ENCODE measurements at regions not wholly inside any gene's neighbourhood (a gene's known extent, or its start where the extent isn't known, plus 50 kb on each side); places are given as distances from the start of the nearest gene placed in this dataset.

DNA sequence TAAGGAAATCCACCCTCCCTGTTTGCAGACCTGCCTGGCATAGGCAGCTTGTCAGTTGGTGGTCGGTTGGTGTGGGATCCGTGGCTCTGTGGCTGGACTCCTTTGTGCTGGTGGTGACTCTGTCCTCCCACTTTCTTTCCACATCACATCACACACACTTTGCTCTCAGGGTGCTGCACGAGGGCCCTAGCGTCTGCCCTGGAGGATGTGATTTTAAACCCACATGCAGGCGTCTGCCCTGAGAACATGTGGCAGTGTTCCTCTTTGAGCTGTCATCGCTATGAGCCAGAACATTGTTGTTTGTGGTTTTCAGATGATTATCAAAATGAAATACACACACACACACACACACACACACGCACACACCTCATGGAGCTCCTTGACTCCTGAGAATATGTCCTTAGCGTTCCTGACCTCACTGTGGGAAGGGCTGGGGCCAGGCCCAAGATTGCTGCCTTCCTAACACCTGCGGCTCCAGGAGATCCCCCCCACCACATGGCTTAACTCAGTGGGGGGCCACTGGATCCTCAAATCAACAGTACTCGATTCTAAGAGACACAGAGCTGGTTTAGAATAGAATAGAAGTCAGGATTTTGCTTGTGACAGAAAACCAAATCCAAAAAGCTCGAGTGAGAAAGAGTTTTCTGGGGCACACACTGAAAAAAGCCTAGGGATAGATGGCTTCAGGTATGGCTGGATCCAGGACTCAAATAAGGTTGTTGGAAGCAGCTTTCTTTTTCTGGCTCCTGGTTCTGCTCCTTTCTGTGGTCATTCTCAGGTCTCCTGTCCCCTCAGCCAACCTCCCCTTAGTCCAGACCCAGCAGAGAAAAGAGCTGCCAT is 54.8 kb downstream of the RTP5 start:
- DNase-seq (ENCODE audit: low read depth in 2 of 2): no peak

DNA sequence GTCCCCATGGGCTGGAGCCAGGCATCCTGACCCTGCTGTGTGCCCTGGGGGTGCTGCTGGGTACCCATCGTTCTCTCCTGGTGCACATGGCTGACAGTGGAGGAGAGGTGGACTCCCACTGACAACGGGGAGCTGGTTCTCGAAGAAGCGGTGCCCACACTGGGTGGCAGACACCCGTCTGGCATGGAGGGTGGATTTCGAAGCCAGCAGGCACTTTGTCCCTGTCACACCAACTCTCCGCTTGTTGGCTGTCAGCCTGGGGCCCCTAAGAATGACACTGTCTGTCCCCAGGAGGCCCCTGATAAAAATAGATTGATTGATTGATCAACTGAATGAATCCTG is 55.4 kb downstream of the RTP5 start:
- no peak for DNase-seq (ENCODE audit: low read depth in 2 of 2)

DNA sequence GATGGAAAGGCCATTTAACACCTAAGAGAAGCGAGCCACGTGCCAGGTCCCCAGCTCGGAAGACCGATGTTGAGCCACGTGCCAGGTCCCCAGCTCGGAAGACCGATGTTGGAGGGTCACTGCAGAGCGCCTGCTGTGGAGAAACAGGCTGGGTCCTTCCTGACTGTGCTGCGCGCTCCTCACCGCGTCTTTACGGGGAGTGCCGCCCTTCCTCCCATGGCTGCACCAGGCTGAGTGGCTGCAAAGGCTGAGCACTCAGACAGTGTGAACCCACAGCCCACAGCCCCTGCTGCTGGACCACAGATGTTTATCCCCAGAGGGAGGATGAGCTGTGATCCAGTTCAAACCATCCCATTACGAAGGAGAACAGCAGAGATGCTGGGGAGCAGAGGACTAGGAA is 55.7 kb downstream of the RTP5 start:
- no peak for DNase-seq (ENCODE audit: low read depth in 2 of 2)

DNA sequence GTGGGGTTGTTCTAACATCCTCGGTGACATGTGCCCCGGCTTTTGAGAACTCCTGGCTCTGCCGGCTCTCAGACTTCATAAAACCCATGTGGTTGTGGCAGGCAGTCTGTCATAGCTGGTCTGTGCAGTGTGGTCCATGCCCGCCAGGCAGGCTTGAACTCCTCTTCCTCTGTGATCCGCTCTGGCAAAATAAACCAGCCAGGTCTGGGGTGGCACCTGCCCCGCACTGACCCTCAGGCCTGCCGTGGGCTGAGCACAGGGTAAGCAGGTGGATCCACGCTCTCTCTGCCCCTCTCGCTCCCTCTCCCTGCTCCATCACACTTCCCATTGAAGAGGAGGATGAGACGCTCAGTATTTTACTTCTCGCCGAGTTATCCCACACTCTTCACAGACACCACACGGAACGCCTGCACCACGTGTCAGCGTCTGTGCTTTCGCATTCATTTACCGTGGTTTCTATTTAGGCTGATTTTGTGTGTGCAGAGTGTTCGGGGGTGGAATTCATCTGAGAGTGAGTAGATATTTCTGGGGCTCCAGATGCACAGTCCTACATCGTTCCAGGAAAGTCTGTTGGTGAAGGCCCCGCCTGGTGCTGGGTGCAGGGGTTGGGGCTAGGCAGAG is 56.4 kb downstream of the RTP5 start:
- DNase-seq (ENCODE audit: low read depth in 2 of 2): no peak

DNA sequence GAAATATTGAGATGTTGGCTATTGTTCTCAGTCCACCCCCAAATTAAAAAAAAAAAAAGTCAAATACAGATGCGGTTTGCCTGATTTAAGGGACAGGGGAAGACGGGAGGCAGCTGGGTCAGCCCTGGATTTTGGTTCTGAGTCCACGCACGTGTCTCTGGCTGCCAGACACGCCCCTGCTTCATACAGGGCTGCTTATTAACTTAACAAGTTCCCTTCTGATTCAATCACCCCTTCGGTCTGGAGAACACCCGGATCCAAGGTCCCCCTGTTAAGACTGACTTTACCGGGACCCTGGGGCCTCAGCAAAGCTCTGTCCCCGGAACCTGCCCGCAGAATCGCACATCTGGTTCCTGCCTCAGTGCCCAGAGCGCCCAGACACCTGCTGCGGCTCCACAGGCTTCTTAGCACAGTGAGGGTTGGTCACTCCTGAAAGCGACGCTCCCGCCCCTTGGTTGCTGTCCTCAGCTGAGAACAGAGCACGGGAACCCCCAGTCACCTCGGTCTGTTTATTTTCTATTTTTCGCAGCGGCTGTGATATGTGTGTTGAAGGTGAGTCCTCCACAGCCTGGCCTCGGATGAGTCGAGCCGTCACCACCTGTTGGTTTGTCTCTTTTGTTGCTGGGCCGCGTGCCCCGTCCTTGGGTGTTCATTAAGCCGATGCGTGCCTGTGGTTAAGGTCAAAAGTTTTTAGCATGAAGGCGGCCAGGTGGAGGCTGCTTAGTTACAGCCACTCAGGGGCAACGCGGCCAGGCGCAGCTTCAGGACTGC is 57.2 kb downstream of the RTP5 start:
- DNase-seq (ENCODE audit: low read depth in 2 of 2): no peak

DNA sequence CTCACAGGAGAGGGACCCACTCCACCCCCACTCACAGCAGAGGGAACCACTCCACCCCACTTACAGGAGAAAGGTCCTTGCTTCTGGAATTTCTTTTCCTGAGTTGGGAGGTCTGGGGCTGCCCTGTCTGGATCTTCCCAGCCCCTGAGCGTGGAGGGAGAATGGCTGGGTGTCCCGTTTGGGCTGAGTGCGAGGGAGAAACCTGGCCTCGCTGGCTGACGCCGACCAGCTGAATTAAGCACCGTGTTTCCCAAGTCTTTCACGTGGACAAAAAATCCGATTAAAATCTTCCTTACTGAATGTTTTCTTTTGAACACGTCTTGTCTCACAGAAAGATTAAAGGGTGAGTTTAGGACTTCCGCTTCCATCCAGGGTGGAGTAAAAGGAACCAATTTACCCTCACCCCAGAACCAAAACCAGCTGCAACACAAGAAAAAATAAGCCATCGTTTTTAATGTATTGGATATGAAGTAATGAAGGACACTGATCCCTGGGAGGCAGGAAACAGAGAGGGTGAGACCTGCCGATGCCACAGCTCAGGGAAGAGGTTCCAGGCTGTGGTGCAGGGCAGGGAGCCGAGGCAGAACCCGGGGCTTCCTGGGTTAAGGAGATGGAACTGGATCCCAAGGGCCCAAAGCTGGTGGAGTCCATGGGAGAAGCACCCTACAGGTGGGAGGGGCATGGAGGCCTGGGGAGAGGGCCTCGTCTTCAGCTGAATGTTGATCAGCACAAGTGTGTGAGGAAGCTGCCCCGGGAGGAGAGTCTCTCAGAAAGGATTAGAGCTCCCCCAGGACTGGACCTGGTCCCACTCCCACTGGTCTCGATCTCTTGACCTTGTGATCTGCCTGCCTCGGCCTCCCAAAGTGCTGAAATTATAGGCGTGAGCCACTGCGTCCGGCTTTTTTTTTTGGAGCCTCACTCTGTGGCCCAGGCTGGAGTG is 60.3 kb downstream of the RTP5 start:
- no peak for DNase-seq (ENCODE audit: low read depth in 2 of 2)

DNA sequence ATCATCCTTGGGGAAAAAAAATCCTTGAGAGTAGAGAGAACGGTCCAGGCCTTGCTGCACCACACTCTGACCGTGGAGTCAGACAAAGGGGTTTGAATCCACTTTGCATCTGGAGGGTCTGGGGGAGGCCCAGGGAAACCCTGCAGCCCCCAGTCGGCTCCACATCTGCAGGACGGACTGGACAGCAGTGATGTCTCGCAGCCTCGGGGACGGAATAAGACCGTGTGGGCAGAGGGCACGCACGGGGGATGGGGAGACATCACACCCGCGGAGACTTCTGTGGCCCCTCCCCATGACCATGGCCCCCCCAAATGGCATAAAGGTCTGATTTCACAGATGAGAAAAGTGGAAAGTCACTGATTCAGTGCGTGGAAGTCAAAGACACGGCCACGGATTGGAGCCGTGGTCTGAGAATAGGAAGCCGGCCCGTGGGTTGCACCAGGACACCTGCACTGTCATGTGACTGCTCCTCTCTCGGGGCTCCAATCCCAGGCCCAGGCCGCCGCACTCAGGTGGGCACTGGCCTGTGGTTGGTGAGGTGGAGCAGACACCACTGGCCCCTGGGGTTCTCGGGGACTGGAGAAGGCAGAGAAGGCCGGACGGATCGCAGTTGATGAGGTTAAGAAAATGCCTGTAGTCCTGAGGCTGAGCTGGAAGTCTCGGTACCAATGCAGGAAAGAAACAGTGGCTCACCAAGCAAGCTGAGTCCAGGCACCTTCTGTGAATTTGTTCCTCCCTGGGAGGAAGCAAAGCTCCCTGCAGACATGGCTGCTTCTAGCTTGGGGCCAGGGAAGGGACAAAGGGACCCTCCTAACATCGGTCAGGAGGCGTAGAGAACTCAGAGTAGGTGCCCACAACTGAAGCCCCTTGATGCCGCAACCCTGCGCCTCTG is 61.8 kb downstream of the RTP5 start:
- DNase-seq (ENCODE audit: low read depth in 2 of 2): no peak

DNA sequence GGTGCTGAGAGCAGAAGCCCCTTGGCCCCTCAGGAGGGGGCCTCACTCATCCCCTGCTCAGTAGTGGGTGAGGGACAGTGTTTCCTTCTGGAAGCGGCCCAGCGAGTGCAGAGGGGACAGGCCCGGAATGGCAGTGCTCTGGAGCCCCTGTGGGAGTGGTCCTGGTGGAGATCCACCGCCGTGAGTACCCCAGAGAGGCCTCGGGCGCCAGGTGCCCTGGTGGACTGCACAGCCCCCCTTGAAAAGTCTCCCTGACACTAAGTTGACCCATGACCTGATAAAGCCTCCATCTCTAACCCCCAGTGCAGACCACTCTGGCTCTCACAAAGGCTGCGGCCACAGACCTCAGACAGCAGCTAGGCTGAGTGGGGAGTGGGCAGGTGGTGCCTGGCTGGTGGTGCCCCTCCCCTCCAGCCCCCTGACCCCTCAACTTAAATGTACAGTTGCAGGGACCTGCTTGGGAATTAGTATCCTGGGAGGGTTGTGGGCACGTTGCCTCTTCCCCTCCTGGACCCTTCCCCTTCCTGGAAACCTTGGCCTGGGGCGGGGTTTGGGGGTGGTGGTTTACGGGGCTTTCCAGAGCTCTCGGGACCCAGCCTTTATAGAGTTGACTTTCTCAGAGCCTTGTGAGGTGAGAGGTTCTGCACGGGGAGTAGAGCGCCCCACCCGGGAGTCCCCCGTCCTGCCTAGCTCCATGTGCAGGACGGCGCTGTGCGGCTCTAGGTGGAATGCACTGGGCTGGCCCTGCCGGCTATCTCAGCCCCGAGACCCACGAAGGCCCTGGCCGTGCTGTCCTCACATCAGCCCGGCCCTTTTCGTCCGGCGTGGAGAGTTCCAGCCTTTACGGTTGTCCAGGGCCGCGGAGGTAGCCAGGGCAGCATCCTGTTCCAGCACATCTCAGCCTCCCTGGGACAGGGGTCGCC is 62.7 kb downstream of the RTP5 start:
- no peak for DNase-seq (ENCODE audit: low read depth in 2 of 2)

DNA sequence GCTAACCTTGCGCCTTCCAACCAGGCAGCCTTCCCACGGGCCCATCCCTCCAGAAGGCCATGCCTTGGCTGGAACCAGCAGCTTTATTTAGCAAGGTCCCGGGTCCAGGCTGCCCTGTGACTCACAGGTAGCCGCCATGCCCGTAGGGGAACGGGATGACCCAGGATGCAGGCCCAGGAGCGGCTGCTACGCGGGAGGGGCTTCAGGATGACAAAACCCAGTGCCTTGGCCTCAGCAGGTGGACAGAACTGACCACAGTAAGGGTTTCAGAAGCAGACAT is 63.3 kb downstream of the RTP5 start:
- no peak for DNase-seq (ENCODE audit: low read depth in 2 of 2)

DNA sequence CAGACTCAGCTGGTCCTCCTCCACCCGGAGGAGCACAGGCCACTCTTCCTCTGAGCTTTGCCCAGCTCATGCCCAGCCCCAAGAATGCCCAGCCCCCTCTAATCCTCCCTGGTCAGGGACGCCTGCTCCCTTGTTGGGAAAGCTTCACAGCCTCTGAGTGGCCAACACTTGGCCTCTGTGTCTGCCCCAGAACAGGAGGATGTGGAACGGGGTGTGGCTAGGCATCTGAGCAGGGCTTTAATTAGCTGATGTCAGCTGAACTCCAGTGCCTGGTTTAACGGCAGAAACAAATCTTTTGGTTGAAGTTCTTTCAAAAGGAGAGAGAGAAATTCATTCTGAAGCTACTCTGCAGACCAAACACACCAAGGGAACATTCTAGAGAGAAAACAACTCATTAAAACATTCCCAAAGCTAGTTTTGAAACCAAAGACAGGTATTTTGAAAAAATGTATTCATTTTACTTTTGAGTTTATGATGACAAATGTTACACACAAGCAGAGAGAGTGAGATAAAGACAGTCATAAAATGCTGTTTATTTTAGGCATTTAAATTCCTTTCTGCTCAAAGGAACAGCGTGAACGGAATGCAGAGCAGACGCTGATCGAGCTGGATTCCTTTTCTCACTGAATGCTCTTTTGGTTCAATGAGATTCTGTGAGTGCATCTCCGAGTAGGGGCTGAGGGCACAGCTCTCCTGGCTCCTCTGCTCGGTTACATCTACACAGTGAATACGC is 63.8 kb downstream of the RTP5 start:
- no peak for DNase-seq (ENCODE audit: low read depth in 2 of 2)

DNA sequence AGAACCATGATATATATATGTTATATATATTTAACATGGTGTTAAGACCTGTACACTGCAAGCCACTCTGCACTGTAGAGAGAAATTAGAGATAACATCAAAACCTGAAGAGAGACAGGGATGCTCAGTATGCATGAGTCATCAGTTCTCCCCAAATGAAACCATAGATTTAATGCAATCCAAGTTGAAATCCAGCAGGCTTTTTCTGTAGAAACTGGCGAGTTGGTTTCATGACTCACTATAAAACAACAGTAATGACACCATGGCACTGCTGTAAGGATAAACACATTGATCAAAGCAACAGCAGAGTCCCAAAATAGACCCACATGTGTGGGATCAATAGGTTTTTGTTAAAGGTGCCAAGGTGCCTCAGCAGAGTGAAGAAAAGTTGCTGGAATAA is 65.8 kb downstream of the RTP5 start:
- DNase-seq (ENCODE audit: low read depth in 2 of 2): no peak

DNA sequence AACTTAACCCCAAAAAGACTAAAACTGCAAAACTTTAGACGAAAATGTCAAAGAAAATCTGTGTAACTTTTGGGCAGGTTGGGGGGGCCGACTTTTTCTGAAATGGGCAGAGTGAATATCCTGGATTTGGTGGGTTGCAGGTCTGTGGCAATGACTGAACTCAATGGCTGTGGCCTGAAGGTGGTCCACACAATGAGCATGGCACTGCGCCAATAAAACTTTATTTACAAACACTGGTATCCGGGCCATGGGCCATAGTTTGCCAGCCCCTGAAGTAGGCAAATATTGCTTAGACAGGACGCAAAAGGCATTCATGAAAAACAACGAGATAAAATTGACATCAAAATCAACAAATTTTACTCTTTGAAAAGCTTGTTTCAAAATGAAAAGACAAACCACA is 66.2 kb downstream of the RTP5 start:
- DNase-seq (ENCODE audit: low read depth in 2 of 2): no peak

DNA sequence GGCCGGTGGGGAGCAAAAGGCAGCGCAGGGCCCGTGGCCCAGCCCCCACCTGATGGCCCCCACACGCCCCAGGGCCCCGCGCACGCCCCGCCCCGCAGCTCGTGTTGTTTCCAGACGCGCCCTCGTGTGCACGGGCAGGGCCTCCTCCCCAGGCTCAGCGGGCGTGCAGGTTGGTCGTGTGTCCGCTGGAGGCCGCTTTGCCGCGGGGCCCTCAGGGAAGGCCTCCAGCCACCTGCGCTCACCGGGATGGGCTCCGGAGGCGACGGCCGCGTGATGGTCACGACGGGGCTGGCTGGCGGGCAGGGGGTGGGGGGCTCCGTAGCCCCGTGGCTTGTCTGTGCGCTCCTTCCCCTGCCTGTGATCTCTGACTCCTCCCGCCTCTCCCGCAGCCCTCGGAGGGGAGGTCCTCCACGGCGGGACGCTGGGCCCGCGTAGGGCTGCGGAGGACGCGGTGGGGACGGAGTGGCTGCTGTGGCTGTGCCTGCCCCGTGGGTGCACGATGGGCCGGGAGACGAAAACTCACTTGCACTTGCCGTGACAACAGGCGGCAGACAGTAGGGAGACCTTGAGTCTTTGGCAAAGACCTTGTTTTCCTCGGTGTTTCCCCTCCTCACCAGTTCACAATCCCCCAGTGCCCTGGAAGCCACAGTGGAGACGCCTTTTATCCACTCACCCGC is 67.1 kb downstream of the RTP5 start:
- no peak for DNase-seq (ENCODE audit: low read depth in 2 of 2)

DNA sequence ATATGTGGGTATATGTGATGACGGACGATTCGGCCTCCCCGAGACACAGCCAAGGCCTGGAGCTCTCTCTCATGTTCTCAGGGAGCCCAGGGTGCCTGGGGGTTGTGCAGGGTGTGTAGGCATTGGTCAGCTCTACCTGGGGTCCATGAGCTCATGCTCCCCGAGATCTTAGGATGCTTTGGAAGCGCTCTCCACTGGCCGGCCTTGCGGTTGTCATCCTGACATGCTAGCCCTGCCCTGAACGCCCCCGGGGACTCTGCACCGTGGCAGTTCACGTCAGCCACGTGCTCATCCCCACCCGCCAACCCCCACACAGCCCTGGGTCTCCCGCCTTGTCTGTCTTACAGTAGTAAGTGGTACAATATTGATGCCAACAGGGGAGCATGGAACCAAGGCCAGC is 67.8 kb downstream of the RTP5 start:
- DNase-seq (ENCODE audit: low read depth in 2 of 2): no peak

DNA sequence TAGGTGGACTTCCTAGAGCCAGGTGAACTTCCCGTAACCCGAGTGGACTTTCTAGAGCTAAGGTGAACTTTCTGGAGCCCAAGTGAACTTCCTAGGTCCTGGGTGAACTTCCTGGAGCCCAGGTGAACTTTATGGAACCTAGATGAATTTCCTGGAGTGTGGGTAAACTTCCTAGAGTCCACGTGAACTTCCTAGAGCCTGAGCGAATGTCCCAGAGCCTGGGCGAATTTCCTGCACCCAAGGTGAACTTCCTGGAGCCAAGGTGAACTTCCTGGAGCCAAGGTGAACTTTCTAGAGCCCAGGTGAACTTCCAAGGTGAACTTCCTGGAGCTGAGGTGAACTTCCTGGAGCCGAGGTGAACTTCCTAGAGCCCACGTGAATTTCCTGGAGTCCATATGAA is 70.0 kb downstream of the RTP5 start:
- DNase-seq (ENCODE audit: low read depth in 2 of 2): no peak

DNA sequence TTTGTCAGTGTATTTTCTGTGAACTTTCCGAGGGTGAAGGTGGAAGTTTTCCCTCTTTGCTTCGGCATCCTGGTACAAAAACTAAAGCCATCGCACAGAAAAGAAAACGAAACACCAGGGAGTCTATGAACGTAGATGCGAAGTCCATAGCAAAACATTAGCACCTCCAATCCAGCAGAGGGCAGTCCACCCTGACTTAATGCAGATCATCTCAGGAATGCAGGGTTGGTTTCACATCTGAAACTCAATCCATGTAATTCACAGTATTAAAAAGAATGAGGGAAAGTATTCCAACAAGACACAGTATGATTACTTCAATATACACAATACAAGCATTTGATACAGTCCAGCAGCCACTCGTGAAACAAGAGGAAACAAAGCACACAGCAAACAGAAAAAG is 70.8 kb downstream of the RTP5 start:
- no peak for DNase-seq (ENCODE audit: low read depth in 2 of 2)

DNA sequence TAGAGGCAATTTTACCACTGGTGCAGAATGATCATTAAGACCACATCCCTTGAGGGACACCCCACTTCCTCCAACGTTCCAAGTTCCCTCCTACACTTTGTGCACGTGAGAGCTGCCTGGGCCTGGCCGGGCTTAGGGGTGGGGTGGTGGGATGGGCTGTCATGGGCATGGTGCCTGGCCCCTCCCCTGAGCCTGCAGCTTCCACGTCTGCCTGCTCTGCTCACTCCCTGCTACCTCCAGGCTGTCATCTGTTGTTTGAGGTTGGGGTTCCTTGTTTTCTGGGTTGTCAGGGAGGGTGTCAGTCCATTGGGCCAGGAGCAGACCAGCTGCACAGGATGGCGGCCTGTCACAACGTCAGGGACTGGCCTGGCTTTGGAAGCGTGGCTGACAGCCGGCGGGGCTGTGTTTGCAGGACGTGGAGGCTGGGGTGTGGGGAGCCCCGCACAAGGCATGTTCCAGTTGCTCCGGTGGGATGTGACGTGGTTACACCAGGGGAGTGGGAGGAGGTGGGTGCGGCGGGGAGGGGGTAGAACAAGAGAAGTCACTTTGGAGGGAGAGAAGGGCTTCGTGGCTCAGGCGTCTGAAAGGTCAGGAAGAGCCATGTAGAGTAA is 72.3 kb downstream of the RTP5 start:
- DNase-seq (ENCODE audit: low read depth in 2 of 2): no peak

Measured in stimulated activated CD4-positive, alpha-beta T cell treated with anti-CD3 and anti-CD28 coated beads, Interleukin-1b, Interleukin-23, amount 100 ng/mL, for 4 hours (primary cell).